ENCODE measurements at regions not wholly inside any gene's neighbourhood (a gene's known extent, or its start where the extent isn't known, plus 50 kb on each side); places are given as distances from the start of the nearest gene placed in this dataset.

DNA sequence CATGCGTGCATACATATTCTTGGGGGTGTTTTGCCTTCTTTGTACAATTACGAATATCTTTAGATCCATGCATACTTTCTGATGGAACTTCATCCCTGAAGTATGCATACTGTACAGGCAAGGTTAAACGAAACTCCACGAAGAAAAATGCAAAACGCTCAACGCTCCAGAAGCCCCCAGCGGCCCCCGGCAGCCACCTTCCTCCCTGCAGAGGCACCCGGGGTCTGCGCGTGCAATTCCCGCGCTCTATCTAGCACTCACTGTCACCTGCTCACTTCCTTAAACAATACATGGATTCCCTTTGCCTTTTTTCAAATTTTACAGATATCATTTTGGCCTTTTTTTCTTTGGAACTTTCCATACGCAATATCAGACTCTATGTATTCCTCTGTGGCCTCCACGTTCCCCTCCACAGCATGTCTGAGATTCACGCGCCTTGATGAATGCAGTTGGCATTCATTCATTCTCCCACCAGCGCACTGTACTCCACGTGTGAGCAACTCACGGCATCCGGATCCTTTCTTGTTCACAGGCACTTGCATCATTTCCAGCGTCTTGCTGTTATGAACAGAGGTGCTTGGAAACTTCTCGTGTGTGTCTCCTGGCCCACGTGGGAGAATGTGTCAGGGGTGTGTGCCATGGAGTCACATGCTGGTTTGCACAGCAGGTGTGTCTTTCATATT is 214.3 kb downstream of the CTTN start:
- Histone ChIP-seq H3K36me3 (no peaks in the 10 kb centered on the region), H3K4me3 (no peak overlapping the region), H3K4me1 (no peaks in the 10 kb centered on the region), H3K27ac (no peak overlapping the region), H3K27me3 (no peaks in the 10 kb centered on the region), H3K9me3 (peaks cover 0 to 9% (median 4%) of the 10 kb centered on the region in 4 donors)
- TF ChIP-seq, protein P1, sequence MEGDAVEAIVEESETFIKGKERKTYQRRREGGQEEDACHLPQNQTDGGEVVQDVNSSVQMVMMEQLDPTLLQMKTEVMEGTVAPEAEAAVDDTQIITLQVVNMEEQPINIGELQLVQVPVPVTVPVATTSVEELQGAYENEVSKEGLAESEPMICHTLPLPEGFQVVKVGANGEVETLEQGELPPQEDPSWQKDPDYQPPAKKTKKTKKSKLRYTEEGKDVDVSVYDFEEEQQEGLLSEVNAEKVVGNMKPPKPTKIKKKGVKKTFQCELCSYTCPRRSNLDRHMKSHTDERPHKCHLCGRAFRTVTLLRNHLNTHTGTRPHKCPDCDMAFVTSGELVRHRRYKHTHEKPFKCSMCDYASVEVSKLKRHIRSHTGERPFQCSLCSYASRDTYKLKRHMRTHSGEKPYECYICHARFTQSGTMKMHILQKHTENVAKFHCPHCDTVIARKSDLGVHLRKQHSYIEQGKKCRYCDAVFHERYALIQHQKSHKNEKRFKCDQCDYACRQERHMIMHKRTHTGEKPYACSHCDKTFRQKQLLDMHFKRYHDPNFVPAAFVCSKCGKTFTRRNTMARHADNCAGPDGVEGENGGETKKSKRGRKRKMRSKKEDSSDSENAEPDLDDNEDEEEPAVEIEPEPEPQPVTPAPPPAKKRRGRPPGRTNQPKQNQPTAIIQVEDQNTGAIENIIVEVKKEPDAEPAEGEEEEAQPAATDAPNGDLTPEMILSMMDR (IDR thresholded peaks at IDR 0.05), result no peak
- TF ChIP-seq POLR2A (IDR thresholded peaks at IDR 0.05), result no peak
- no peak for DNase-seq

DNA sequence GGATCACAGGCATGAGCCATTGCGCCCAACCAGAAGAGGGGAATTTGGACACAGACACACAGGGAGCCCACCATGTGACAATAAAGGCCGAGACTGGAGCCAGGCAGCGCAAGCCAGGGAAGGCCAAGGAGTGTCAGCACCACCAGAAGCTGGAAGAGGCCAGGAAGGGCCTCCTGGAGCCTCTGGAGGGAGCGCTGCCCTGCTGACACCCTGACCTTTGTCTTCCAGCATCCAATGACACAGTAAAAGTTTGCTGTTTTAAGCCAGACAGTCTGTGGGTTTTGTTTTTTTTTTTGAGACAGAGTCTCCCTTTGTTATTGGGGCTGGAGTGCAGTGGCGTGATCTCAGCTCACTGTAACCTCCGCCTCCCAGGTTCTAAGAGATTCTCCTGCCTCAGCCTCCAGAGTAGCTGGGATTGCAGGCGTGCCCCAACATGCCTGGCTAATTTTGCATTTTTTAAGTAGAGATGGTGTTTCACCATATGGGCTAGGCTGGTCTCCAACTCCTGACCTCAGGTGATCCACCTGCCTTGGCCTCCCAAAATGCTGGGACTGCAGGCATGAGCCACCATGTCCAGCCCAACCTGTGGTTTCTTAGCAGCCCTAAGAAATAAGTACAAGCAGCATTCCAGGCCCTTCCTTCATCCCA is 215.8 kb downstream of the CTTN start:
- peaks cover 0 to 9% (median 4%) of the 10 kb centered on the region in 4 donors for H3K9me3 ChIP-seq
- H3K27me3 ChIP-seq, result no peaks in the 10 kb centered on the region
- no peak for DNase-seq
- no peak overlapping the region for H3K27ac ChIP-seq
- no peaks in the 10 kb centered on the region for H3K4me1 ChIP-seq
- H3K36me3 ChIP-seq, result no peaks in the 10 kb centered on the region
- no peak overlapping the region for H3K4me3 ChIP-seq
- TF ChIP-seq, protein P1 (IDR thresholded peaks at IDR 0.05), result no peak
- TF ChIP-seq POLR2A (IDR thresholded peaks at IDR 0.05), result no peak

DNA sequence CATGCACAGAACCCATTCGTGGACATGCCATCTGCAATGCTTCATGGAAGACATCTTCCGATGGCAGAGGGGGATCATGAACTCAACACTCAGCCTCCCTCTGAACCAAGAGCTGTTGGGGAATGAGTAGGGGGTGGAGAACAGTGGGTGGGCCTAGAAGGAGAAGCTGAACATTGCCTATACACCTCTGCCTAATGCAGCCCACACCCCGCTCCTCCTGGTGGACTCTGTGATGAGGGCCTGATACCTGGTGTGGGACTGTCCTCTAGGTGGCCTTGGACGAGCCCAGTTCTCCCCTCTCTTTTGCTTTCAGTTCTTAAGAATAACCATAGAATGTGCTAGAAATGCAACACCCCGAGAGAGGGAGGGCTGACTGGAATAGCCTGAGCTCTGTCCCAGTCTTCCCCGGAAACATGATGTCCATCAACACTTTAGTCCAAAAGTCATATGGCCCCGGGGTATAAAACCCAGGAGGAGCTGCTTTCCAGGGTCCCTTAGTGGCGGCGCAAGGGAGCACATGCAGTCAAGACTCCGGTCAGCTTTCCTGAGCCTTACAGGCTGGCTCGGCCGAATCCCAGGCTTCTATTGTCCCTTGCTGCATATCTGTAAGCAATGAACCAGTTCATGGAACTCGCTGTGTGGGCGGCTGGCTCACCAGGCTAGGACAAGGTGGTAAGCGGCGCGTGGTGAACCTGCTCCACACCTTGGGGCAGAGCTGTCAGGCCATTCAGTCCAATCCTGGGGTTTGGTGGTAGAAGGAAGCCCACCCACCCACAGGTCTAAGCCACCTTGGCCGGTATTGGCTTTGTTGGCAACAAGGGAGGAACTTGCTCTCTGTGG is 216.9 kb downstream of the CTTN start:
- no peak for DNase-seq
- Histone ChIP-seq H3K27ac (no peak overlapping the region), H3K9me3 (peaks cover 0 to 9% (median 4%) of the 10 kb centered on the region in 4 donors), H3K4me3 (no peak overlapping the region), H3K36me3 (no peaks in the 10 kb centered on the region), H3K27me3 (no peaks in the 10 kb centered on the region), H3K4me1 (no peaks in the 10 kb centered on the region)
- no peak for TF ChIP-seq POLR2A (IDR thresholded peaks at IDR 0.05)
- TF ChIP-seq, protein P1 (IDR thresholded peaks at IDR 0.05), result no peak

DNA sequence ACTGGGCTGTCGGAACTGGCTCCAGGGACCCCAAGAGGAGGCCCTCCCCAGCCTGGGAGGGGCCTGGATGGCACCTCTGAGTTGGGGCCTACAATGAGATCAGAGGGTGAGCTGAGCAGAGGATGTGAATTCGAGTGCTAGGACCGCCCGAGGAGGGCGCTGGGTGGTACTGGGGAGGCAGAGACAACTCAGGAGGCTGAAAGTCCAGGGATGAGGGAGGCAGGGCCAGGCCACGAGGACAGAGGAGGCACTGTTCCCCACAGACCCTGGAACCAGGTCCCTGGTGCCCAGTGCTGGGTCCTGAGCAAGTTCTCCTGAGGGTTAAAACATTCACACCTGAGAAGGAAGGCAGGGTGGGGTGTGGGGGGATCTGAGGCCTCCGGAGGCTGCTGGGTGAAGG is 218.0 kb downstream of the CTTN start:
- DNase-seq, result no peak
- no peak overlapping the region for H3K27ac ChIP-seq
- no peaks in the 10 kb centered on the region for H3K27me3 ChIP-seq
- H3K9me3 ChIP-seq, result peaks cover 0 to 9% (median 4%) of the 10 kb centered on the region in 4 donors
- no peaks in the 10 kb centered on the region for H3K36me3 ChIP-seq
- no peak overlapping the region for H3K4me3 ChIP-seq
- TF ChIP-seq POLR2A (IDR thresholded peaks at IDR 0.05), result no peak
- TF ChIP-seq, protein P1 (IDR thresholded peaks at IDR 0.05), result no peak
- no peaks in the 10 kb centered on the region for H3K4me1 ChIP-seq

DNA sequence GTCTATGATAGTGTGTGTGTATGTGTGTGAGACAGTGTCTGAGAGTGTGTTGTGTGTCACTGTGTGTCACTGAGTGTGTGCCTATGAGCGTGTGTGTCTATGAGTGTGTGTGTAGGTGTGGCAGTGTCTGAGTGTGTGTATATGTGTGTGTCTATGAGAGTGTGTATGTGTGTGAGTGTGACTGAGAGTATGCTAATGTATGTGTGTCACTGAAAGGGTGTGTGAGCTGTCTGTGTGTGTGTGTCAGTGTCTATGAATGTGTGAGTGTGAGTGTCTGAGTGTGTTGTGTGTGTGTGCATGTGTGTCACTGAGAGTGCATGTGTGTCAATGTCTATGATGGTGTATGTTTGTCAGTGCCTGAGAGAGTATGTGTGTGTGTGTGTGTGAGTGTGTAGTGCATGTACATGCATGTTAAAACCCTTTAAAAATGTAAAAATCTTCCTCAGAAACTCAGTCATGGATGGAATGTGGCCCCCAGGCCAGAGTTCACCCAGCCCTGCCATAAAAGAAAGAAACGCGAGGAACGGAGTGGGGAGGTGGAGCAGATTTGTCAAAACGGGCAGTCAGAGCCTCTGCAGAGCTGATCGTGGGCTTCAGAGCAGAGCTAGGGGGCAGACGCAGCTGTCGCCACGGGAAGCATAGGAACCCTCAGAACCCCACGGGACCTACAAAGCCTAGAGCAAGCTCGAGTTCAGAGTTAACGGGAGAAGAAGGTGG is 218.8 kb downstream of the CTTN start:
- Histone ChIP-seq H3K4me3 (no peak overlapping the region), H3K27me3 (no peaks in the 10 kb centered on the region), H3K36me3 (no peaks in the 10 kb centered on the region), H3K4me1 (no peaks in the 10 kb centered on the region), H3K9me3 (peaks cover 0 to 9% (median 4%) of the 10 kb centered on the region in 4 donors), H3K27ac (no peak overlapping the region)
- no peak for DNase-seq
- TF ChIP-seq POLR2A (IDR thresholded peaks at IDR 0.05), result no peak
- TF ChIP-seq, protein P1 (IDR thresholded peaks at IDR 0.05), result no peak
